Astrocyte (in vitro differentiated cells and primary cell): ENCODE measurements at regions not wholly inside any gene's neighbourhood (a gene's known extent, or its start where the extent isn't known, plus 50 kb on each side); places are given as distances from the start of the nearest gene placed in this dataset.

Experiments
- DNase-seq: peaks from one replicate; pipeline ENCODE4 v3.0.0-alpha.2; 2010; ENCODE audit warnings: low read depth
- FAIRE-seq: peaks from 2 replicates; lab custom pipeline; 2011; peaks lifted over from hg19 to GRCh38; lab: Jason Lieb, UNC
- H2AFZ ChIP-seq: 2 replicates; pipeline ENCODE4 v1.6.0; 2012; ENCODE audit warnings: low read depth, low read length, inconsistent platforms
- H3K27ac ChIP-seq: 2 replicates; pipeline ENCODE4 v1.5.1; 2011; ENCODE audit warnings: low read depth, low read length, inconsistent platforms
- H3K27me3 ChIP-seq: 2 replicates; pipeline ENCODE4 v1.6.0; 2011; ENCODE audit warnings: low read length, inconsistent platforms; ENCODE audit not compliant: insufficient read depth
- H3K36me3 ChIP-seq: 2 replicates; pipeline ENCODE4 v1.5.1; 2011; ENCODE audit warnings: low read length, inconsistent platforms; ENCODE audit not compliant: insufficient read depth
- H3K4me1 ChIP-seq: 2 replicates; pipeline ENCODE4 v1.5.1; 2011; ENCODE audit warnings: low read length, inconsistent platforms; ENCODE audit not compliant: insufficient read depth
- H3K4me2 ChIP-seq: 2 replicates; pipeline ENCODE4 v1.6.0; 2012; ENCODE audit warnings: low read length, inconsistent platforms
- H3K4me3 ChIP-seq: 2 replicates; pipeline ENCODE4 v1.5.1; 2011; ENCODE audit warnings: low read depth, mild to moderate bottlenecking, low read length, inconsistent platforms; ENCODE audit not compliant: insufficient read depth
- H3K79me2 ChIP-seq: 2 replicates; pipeline ENCODE4 v1.6.0; 2012; ENCODE audit warnings: mild to moderate bottlenecking, low read length, inconsistent platforms; ENCODE audit not compliant: insufficient read depth
- H3K9ac ChIP-seq: 2 replicates; pipeline ENCODE4 v1.6.0; 2012; ENCODE audit warnings: mild to moderate bottlenecking, low read length, inconsistent platforms
- H3K9me3 ChIP-seq: 2 replicates; pipeline ENCODE4 v1.5.1; 2012; ENCODE audit warnings: low read depth, mild to moderate bottlenecking, low read length, inconsistent platforms; ENCODE audit not compliant: insufficient read depth
- H4K20me1 ChIP-seq: 2 replicates; pipeline ENCODE4 v1.6.0; 2012; ENCODE audit warnings: low read length, inconsistent platforms; ENCODE audit not compliant: insufficient read depth
- H3K27ac Mint-ChIP-seq: one replicate; pipeline ENCODE4 v1.8.0; 2021; ENCODE audit warnings: mild to moderate bottlenecking, mixed read lengths; ENCODE audit not compliant: unreplicated experiment
- H3K27me3 Mint-ChIP-seq: one replicate; pipeline ENCODE4 v1.8.0; 2021; ENCODE audit warnings: low read depth, mixed read lengths; ENCODE audit not compliant: unreplicated experiment
- H3K36me3 Mint-ChIP-seq: one replicate; pipeline ENCODE4 v1.8.0; 2021; ENCODE audit warnings: low read depth, mixed read lengths; ENCODE audit not compliant: unreplicated experiment
- H3K4me1 Mint-ChIP-seq: one replicate; pipeline ENCODE4 v1.8.0; 2021; ENCODE audit warnings: low read depth, mixed read lengths; ENCODE audit not compliant: unreplicated experiment
- H3K4me3 Mint-ChIP-seq: one replicate; pipeline ENCODE4 v1.8.0; 2021; ENCODE audit warnings: mild to moderate bottlenecking, moderate library complexity, mixed read lengths; ENCODE audit not compliant: unreplicated experiment
- H3K9me3 Mint-ChIP-seq: one replicate; pipeline ENCODE4 v1.8.0; 2021; ENCODE audit warnings: mild to moderate bottlenecking, mixed read lengths; ENCODE audit not compliant: unreplicated experiment
- EZH2 ChIP-seq: IDR thresholded peaks from 2 replicates; pipeline ENCODE4 v1.6.1; 2012; ENCODE audit warnings: mild to moderate bottlenecking, low read length, inconsistent platforms; ENCODE audit not compliant: insufficient read depth
- TF ChIP-seq, protein P1 (sequence below): IDR thresholded peaks from 2 replicates; pipeline ENCODE4 v1.5.1; 2011; ENCODE audit warnings: low read depth, mild to moderate bottlenecking, inconsistent platforms, low read length, moderate library complexity; ENCODE audit not compliant: insufficient read depth

DNA sequence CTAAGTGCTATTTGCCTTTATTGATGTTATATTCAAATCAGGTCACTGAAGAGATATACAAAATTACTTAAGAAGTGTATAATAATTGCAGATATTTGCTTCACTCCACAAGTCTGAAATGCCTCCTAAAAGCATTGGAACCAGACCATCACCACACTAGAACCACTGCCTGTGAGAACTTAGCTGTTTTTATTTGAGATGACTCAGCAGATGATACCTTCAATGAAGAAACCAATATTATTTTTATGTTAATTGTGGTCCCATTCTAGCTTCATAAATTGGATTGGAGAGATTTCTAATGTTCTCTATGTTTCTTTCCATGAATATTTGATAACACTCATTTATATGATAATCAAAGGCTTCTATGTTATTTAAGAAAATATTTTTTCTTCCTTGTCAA is 740.6 kb downstream of the KCNT2 start:
- Histone ChIP-seq H2AFZ (no peak overlapping the region), H3K4me2 (no peak overlapping the region), H3K4me3 (no peak overlapping the region), H3K27me3 (no peaks in the 10 kb centered on the region), H3K4me1 (no peaks in the 10 kb centered on the region), H3K27ac (no peak overlapping the region), H4K20me1 (no peaks in the 10 kb centered on the region), H3K9me3 (no peaks in the 10 kb centered on the region), H3K36me3 (no peaks in the 10 kb centered on the region), H3K79me2 (no peaks in the 10 kb centered on the region), H3K9ac (no peak overlapping the region)
- Mint-ChIP-seq H3K9me3 (no peaks in the 10 kb centered on the region), H3K27ac (no peak overlapping the region), H3K4me3 (no peak overlapping the region), H3K36me3 (no peaks in the 10 kb centered on the region), H3K4me1 (no peaks in the 10 kb centered on the region), H3K27me3 (no peaks in the 10 kb centered on the region)
- FAIRE-seq (no peak), DNase-seq (no peak)
- TF ChIP-seq EZH2, result no peak
- TF ChIP-seq, protein P1, sequence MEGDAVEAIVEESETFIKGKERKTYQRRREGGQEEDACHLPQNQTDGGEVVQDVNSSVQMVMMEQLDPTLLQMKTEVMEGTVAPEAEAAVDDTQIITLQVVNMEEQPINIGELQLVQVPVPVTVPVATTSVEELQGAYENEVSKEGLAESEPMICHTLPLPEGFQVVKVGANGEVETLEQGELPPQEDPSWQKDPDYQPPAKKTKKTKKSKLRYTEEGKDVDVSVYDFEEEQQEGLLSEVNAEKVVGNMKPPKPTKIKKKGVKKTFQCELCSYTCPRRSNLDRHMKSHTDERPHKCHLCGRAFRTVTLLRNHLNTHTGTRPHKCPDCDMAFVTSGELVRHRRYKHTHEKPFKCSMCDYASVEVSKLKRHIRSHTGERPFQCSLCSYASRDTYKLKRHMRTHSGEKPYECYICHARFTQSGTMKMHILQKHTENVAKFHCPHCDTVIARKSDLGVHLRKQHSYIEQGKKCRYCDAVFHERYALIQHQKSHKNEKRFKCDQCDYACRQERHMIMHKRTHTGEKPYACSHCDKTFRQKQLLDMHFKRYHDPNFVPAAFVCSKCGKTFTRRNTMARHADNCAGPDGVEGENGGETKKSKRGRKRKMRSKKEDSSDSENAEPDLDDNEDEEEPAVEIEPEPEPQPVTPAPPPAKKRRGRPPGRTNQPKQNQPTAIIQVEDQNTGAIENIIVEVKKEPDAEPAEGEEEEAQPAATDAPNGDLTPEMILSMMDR, result no peak

DNA sequence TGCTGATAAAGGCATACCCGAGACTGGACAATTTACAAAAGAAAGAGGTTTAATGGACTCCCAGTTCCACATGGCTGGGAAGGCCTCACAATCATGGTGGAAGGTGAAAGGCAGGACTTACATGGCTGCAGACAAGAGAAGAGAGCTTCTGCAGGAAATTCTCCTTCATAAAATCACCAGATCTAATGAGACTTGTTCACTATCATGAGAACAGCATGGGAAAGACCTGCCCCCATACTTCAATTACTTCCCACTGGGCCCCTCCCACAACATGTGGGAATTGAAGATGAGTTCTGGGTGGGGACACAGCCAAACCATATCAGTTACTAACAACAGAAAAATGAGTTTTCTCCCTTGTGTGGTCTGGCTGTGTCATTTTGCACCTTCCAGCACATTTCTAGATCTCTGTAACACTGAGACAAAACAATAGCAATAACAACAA is 741.4 kb downstream of the KCNT2 start:
- FAIRE-seq, result no peak
- no peak overlapping the region for H3K9ac ChIP-seq
- H3K36me3 ChIP-seq, result no peaks in the 10 kb centered on the region
- no peak for DNase-seq
- H3K4me2 ChIP-seq, result no peak overlapping the region
- no peaks in the 10 kb centered on the region for H3K27me3 ChIP-seq
- H3K4me3 Mint-ChIP-seq, result no peak overlapping the region
- no peak overlapping the region for H2AFZ ChIP-seq
- no peak overlapping the region for H3K4me3 ChIP-seq
- TF ChIP-seq EZH2, result no peak
- TF ChIP-seq, protein P1, result no peak
- no peaks in the 10 kb centered on the region for H3K79me2 ChIP-seq
- H3K9me3 ChIP-seq, result no peaks in the 10 kb centered on the region
- no peaks in the 10 kb centered on the region for H3K4me1 ChIP-seq
- no peak overlapping the region for H3K27ac Mint-ChIP-seq
- H3K27me3 Mint-ChIP-seq, result no peaks in the 10 kb centered on the region
- H3K36me3 Mint-ChIP-seq, result no peaks in the 10 kb centered on the region
- H4K20me1 ChIP-seq, result no peaks in the 10 kb centered on the region
- no peak overlapping the region for H3K27ac ChIP-seq
- no peaks in the 10 kb centered on the region for H3K9me3 Mint-ChIP-seq
- H3K4me1 Mint-ChIP-seq, result no peaks in the 10 kb centered on the region

DNA sequence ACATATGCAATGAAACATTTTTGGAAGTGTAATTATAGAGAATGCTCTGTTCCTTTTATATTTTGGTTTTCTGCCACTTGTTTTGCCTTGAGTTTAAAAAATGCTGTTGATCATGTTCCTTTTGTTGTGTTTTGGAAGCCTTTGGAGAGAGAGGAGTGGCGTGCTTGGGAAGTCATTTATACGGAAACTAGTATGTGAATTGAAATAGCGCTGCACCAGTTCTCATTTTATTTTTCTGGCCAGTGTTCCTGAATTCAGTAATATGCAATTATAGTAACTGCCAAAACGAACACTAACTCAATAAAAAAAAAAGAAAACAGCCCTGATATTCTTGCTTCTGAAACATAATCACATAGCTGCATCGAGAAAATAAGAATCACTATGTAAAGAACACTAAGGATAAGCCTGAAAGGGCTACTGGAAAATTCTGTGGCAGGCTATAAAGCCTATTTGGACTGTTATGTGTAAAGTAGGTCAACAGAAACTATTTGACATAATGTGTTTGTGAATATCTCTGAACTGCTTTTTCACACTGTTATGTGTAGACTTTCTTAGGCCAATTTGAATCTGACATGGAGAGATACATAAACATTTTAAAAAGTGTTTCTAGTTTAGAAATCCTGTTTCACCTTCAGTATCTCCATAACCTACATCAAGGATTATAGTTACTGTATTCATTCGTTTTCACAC is 742.0 kb downstream of the KCNT2 start:
- Histone ChIP-seq H3K4me1 (no peaks in the 10 kb centered on the region), H3K79me2 (no peaks in the 10 kb centered on the region), H3K36me3 (no peaks in the 10 kb centered on the region), H3K4me3 (no peak overlapping the region), H3K9me3 (no peaks in the 10 kb centered on the region), H3K4me2 (no peak overlapping the region), H3K9ac (no peak overlapping the region), H3K27ac (no peak overlapping the region), H3K27me3 (no peaks in the 10 kb centered on the region), H2AFZ (no peak overlapping the region), H4K20me1 (no peaks in the 10 kb centered on the region)
- H3K9me3 Mint-ChIP-seq, result no peaks in the 10 kb centered on the region
- FAIRE-seq (no peak), DNase-seq (no peak)
- no peak for TF ChIP-seq EZH2
- TF ChIP-seq, protein P1, result no peak
- no peaks in the 10 kb centered on the region for H3K27me3 Mint-ChIP-seq
- H3K4me1 Mint-ChIP-seq, result no peaks in the 10 kb centered on the region
- no peak overlapping the region for H3K4me3 Mint-ChIP-seq
- H3K36me3 Mint-ChIP-seq, result no peaks in the 10 kb centered on the region
- no peak overlapping the region for H3K27ac Mint-ChIP-seq
